ENCODE measurements at regions not wholly inside any gene's neighbourhood (a gene's known extent, or its start where the extent isn't known, plus 50 kb on each side); places are given as distances from the start of the nearest gene placed in this dataset.

DNA sequence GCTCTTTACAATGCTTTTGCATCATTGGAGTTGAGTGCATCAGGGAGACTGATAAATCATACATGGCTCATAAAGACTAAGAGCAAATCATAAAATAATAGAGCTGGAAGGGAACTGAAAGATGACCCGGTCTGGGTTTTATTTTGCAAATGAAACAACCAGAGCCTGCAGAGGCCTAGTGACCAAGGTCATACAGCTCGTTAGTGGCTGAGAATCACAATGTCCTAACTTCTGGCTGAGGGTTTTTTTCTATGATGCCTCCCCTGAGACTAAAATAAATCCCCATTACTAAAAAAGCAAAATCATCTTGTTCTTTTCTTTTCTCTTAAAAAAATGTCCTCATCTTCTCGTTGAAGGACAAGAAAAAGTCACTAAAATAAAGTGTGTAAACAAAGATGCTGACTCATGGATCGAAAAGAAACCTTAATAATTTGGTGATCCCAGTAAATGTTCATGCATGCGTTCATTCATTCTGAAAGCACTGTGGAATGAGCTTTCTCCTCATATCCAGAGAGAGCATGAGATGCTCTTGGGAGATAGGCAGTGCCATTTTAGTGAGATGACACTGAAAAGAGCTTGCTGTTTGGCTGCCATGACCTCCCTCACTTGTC, 107.8 kb upstream of the PHYHIPL start:
- TF ChIP-seq, protein P1, sequence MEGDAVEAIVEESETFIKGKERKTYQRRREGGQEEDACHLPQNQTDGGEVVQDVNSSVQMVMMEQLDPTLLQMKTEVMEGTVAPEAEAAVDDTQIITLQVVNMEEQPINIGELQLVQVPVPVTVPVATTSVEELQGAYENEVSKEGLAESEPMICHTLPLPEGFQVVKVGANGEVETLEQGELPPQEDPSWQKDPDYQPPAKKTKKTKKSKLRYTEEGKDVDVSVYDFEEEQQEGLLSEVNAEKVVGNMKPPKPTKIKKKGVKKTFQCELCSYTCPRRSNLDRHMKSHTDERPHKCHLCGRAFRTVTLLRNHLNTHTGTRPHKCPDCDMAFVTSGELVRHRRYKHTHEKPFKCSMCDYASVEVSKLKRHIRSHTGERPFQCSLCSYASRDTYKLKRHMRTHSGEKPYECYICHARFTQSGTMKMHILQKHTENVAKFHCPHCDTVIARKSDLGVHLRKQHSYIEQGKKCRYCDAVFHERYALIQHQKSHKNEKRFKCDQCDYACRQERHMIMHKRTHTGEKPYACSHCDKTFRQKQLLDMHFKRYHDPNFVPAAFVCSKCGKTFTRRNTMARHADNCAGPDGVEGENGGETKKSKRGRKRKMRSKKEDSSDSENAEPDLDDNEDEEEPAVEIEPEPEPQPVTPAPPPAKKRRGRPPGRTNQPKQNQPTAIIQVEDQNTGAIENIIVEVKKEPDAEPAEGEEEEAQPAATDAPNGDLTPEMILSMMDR (conservative IDR thresholded peaks at IDR 0.05; ENCODE audit: low read depth, low read length): no peak
- TF ChIP-seq, protein P2, sequence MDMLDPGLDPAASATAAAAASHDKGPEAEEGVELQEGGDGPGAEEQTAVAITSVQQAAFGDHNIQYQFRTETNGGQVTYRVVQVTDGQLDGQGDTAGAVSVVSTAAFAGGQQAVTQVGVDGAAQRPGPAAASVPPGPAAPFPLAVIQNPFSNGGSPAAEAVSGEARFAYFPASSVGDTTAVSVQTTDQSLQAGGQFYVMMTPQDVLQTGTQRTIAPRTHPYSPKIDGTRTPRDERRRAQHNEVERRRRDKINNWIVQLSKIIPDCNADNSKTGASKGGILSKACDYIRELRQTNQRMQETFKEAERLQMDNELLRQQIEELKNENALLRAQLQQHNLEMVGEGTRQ (IDR thresholded peaks at IDR 0.05; ENCODE audit: low read depth, low read length): no peak
- TF ChIP-seq POLR2A (IDR thresholded peaks at IDR 0.05; ENCODE audit: low read depth, low read length): no peak
- TF ChIP-seq SMC3 (IDR thresholded peaks at IDR 0.05; ENCODE audit: low read depth, low read length): no peak
- TF ChIP-seq CHD1 (IDR thresholded peaks at IDR 0.05; ENCODE audit: low read depth, low read length): no peak
- TF ChIP-seq FOS (IDR thresholded peaks at IDR 0.05; ENCODE audit: low read depth, low read length): no peak
